Karpas-422 (cell line): ENCODE measurements at regions not wholly inside any gene's neighbourhood (a gene's known extent, or its start where the extent isn't known, plus 50 kb on each side); places are given as distances from the start of the nearest gene placed in this dataset.
A peak's percentile ranks its signal among the peaks of the same experiment; 100 is the strongest.
"Not testable (repeated sequence)": the region's sequence is repeated elsewhere in the genome, so short reads cannot be mapped to it uniquely, and the experiment has no call there.

Source experiments
- DNase-seq: peaks from one replicate; pipeline ENCODE4 v3.0.0-alpha.2; 2015
- H2AFZ ChIP-seq: fragments of 200-600 bp; sonication (generic); 2 replicates; pipeline ENCODE4 v1.6.1; 2014; ENCODE audit warnings: antibody characterized with exemption, low read length, mixed read lengths
- H3K27ac ChIP-seq: fragments of 200-600 bp; sonication (generic); 2 replicates; pipeline ENCODE4 v1.5.1; 2014; ENCODE audit warnings: mild to moderate bottlenecking, low read length, moderate library complexity
- H3K27me3 ChIP-seq: fragments of 200-600 bp; sonication (generic); 2 replicates; pipeline ENCODE4 v1.6.1; 2014; ENCODE audit warnings: low read length, mixed read lengths
- H3K36me3 ChIP-seq: fragments of 200-600 bp; sonication (generic); 2 replicates; pipeline ENCODE4 v1.6.1; 2014; ENCODE audit warnings: low read length, mixed read lengths; ENCODE audit not compliant: insufficient read depth
- H3K4me1 ChIP-seq: fragments of 200-600 bp; sonication (generic); 2 replicates; pipeline ENCODE4 v1.6.1; 2014; ENCODE audit warnings: mild to moderate bottlenecking, low read length, mixed read lengths
- H3K4me2 ChIP-seq: fragments of 200-600 bp; sonication (generic); 2 replicates; pipeline ENCODE4 v1.6.1; 2014; ENCODE audit warnings: low read length, low read depth, mild to moderate bottlenecking; ENCODE audit not compliant: poor library complexity, severe bottlenecking
- H3K4me3 ChIP-seq: fragments of 200-600 bp; sonication (generic); 2 replicates; pipeline ENCODE4 v1.5.1; 2014; ENCODE audit warnings: mild to moderate bottlenecking, antibody characterized with exemption, low read length, mixed read lengths
- H3K79me2 ChIP-seq: fragments of 200-600 bp; sonication (generic); 2 replicates; pipeline ENCODE4 v1.6.1; 2014; ENCODE audit warnings: mild to moderate bottlenecking, low read length, mixed read lengths
- H3K9ac ChIP-seq: fragments of 200-600 bp; sonication (generic); 2 replicates; pipeline ENCODE4 v1.6.0; 2014; ENCODE audit warnings: low read length
- H3K9me2 ChIP-seq: fragments of 200-600 bp; sonication (generic), shearing (Covaris generic); replicated peaks from 2 replicates; pipeline ENCODE4 v1.6.0; 2014; ENCODE audit warnings: mild to moderate bottlenecking, low read length, moderate library complexity; ENCODE audit not compliant: insufficient read depth
- H3K9me3 ChIP-seq: fragments of 300-700, 200-600 bp; sonication (generic); 2 replicates; pipeline ENCODE4 v1.6.1; 2014; ENCODE audit warnings: low read length, mixed read lengths
- H4K20me1 ChIP-seq: fragments of 200-600 bp; sonication (generic); 2 replicates; pipeline ENCODE4 v1.6.1; 2014; ENCODE audit warnings: mild to moderate bottlenecking, antibody characterized with exemption, low read length, low read depth; ENCODE audit not compliant: insufficient read depth

DNA sequence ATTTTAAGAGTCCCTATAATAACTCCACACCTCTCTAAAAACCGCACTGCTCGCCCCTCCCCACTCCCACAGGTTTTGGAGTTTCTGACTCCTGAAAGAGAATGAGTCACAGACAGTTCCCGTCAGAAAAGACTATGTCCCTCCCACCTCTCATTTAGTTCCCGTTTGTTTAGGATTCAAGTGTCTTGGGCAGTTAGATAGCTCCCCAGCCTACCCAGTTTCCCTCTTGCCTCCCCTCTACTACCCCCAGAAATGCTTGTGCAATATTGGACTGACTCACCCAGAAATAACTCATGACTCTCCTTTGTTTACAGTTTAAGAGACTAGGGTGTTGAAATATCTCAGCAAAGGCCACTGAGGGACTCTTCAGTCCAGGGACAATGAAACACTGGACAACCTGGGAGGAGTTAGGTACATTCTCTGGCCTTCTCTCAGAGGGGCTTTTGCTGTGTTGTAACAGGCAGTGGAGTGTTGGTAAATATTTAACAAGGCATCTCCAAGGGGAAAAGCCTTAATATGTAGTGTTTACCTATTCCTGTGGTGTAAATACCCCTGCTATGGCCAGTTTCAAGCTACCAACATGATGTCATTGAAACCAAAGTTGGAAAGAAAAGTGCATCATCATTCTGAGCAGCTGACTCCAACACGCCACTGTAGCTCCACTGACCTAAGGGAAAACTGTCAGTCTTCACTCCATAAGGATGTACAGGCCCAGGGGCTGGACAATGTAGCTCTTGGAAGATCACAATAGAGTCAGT, 96.1 kb upstream of the CHD2 start:
- Histone ChIP-seq H3K9me3 (no peaks in the 10 kb centered on the region), H4K20me1 (no peaks in the 10 kb centered on the region), H3K79me2 (no peaks in the 10 kb centered on the region), H3K9ac (no peak overlapping the region), H3K36me3 (no peaks in the 10 kb centered on the region), H3K4me3 (no peak overlapping the region), H3K4me1 (peaks cover 12% of the 10 kb centered on the region), H3K4me2 (no peak overlapping the region), H3K27ac (no peak overlapping the region), H2AFZ (no peak overlapping the region), H3K27me3 (no peaks in the 10 kb centered on the region), H3K9me2 (no peaks in the 10 kb centered on the region)
- DNase-seq, result no peak

DNA sequence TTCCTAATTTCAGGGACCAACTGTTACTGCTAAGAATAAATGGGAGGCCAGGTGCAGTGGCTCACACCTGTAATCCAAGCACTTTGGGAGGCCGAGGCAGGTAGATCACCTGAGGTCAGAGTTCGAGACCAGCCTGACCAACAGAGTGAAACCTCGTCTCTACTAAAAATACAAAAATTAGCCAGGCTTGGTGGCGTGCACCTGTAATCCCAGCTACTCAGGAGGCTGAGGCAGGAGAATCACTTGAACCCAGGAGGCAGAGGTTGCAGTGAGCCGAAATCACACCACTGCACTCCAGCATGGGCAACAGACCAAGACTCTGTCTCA, 95.6 kb upstream of the CHD2 start:
- H3K4me1 ChIP-seq, result peaks cover 14% of the 10 kb centered on the region
- not testable (repeated sequence) for H3K4me2 ChIP-seq, H3K36me3 ChIP-seq, H3K27me3 ChIP-seq, H3K9ac ChIP-seq, H3K9me2 ChIP-seq, H3K9me3 ChIP-seq, DNase-seq, H3K27ac ChIP-seq, H4K20me1 ChIP-seq, H2AFZ ChIP-seq, H3K79me2 ChIP-seq, H3K4me3 ChIP-seq

DNA sequence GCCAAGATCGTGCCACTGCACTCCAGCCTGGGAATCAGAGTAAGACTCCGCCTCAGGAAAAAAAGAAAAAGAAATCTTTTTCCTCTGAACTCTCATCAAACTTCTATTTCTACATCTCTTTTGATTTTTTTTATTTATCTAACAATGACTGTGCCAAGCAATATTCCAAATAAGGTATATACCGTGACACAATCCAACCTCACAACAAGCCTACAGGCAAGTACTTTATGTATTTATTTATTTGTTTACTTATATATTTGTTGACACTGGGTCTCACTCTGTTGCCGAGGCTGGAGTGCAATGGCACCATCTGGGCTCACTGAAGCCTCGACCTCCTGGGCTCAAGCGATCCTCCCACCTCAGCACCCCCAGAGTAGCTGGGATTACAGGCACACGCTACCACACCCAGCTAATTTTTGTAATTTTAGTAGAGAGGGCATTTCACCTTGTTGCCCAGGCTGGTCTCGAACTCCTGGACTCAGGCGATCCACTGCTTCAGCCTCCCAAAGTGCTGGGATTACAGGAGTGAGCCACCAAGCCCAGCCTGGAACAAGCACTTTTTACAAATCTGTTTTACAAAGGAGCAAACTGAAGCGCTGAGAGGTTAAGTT, 94.9 kb upstream of the CHD2 start:
- Histone ChIP-seq H3K9ac (no peak overlapping the region), H3K27ac (no peak overlapping the region)

DNA sequence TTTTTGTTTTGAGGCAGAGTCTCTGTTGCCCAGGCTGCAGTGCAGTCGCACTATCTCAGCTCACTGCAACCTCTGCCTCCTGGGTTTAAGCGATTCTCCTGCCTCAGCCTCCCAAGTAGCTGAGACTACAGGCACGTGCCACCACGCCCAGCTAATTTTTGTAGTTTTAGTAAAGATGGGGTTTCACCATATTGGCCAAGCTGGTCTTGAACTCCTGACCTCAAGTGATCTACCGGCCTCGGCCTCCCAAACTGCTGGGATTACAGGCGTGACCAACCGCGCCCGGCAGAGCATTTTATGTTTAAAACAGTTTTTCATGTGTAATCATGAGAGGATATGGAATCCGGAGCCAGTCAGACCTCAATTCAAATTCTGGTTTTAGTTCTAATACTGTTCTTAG, 94.0 kb upstream of the CHD2 start:
- not testable (repeated sequence) for H3K4me2 ChIP-seq, DNase-seq, H3K9me3 ChIP-seq, H2AFZ ChIP-seq, H3K79me2 ChIP-seq, H3K9ac ChIP-seq, H3K36me3 ChIP-seq, H3K27me3 ChIP-seq, H3K9me2 ChIP-seq, H3K4me3 ChIP-seq, H4K20me1 ChIP-seq, H3K27ac ChIP-seq
- H3K4me1 ChIP-seq, result peaks cover 30% of the 10 kb centered on the region

More for the DNA sequence above, 94.9 kb upstream of the CHD2 start:
- Histone ChIP-seq H2AFZ (no peak overlapping the region), H3K27me3 (no peaks in the 10 kb centered on the region), H3K79me2 (no peaks in the 10 kb centered on the region), H3K9me3 (no peaks in the 10 kb centered on the region), H3K9me2 (no peaks in the 10 kb centered on the region), H3K4me1 (peaks cover 20% of the 10 kb centered on the region), H3K4me3 (no peak overlapping the region), H3K4me2 (no peak overlapping the region), H4K20me1 (no peaks in the 10 kb centered on the region), H3K36me3 (no peaks in the 10 kb centered on the region)
- DNase-seq, result no peak

DNA sequence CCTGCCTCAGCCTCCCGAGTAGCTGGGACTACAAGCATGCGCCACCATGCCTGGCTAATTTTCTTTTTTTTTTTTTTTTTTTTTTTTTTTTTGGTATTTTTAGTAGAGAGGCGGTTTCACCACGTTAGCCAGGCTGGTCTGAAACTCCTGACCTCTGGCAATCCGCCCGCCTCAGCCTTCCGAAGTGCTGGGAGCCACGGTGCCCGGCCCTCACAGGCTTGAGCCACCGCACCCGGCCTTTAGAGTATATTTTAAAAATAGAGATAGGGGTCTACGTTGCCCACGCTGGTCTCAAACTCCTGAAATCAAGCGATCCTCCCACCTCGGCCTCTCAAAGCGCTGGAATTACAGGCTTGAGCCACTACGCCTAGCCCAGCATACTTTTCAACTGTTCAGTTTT, 93.4 kb upstream of the CHD2 start:
- Histone ChIP-seq H2AFZ (no peak overlapping the region), H3K4me1 (peaks cover 36% of the 10 kb centered on the region), H4K20me1 (no peaks in the 10 kb centered on the region), H3K4me3 (no peak overlapping the region), H3K9me3 (no peaks in the 10 kb centered on the region), H3K9ac (no peak overlapping the region), H3K36me3 (no peaks in the 10 kb centered on the region), H3K9me2 (no peaks in the 10 kb centered on the region), H3K4me2 (no peak overlapping the region), H3K79me2 (no peaks in the 10 kb centered on the region), H3K27ac (no peak overlapping the region), H3K27me3 (no peaks in the 10 kb centered on the region)
- no peak for DNase-seq

DNA sequence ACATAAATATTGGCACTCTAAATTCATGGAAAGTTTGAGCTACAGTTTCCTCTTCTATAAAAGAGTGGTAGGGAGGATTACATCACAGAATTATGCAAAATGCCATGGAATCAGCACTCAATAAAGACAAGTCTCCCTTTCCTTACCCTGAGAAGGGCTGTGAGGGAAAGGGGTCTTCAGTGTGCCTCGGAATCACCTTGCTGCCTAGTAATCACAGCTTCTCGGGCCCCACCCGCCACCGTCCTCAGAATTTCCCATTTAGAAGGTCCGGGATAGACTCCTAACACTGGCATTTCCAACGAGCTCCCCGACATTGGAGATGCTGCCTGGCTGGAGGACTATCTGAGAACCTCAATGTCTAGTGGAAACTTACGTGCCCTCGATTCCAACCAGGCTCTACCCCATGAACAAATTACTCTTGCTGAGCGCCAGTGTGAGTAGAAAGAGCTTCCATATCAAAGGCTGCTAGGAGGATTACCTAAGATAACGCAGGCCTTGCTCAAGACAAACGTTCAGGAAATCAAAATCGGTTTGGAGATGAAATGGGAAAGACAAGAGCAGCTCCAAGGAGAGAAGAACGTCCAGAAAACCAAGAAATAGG, 92.1 kb upstream of the CHD2 start:
- no peaks in the 10 kb centered on the region for H3K27me3 ChIP-seq
- no peaks in the 10 kb centered on the region for H3K79me2 ChIP-seq
- no peaks in the 10 kb centered on the region for H3K36me3 ChIP-seq
- no peaks in the 10 kb centered on the region for H3K9me3 ChIP-seq
- peak overlapping the region; percentile 71 for H3K9ac ChIP-seq
- no peaks in the 10 kb centered on the region for H4K20me1 ChIP-seq
- peak overlapping the region; percentile 49; the same call in 1 of the 2 replicates for H2AFZ ChIP-seq
- DNase-seq, result peak; percentile 56
- peak overlapping the region; percentile 78 for H3K4me2 ChIP-seq
- peak overlapping the region; percentile 67 for H3K4me3 ChIP-seq
- H3K4me1 ChIP-seq, result peaks cover 36% of the 10 kb centered on the region
- H3K9me2 ChIP-seq, result no peaks in the 10 kb centered on the region
- H3K27ac ChIP-seq, result no peak overlapping the region

DNA sequence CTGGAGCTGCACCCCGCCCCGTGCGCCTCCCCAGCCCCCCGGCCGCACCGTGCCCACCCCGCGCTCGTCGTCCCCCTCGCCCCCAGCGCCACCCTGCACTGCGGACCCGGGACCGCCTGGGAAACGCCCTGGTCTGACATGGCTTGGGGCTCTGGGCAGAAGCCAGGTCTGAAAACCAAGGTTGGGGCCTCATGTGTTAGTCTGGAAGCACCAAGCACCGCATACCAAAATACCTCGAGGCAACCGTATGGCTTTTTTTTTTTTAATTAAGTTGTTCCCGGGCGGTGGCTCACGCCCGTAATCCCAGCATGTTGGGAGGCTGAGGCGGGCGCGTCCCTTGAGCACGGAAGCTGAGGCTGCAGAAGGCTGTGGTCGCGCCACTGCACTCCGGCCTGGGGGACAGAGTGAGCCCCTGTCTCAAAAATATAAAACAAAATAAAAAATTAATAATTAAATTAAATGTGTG, 91.5 kb upstream of the CHD2 start:
- no peaks in the 10 kb centered on the region for H3K79me2 ChIP-seq
- H3K36me3 ChIP-seq, result no peaks in the 10 kb centered on the region
- H3K27me3 ChIP-seq, result no peaks in the 10 kb centered on the region
- peaks cover 36% of the 10 kb centered on the region for H3K4me1 ChIP-seq
- peak; percentile 77 for DNase-seq
- no peaks in the 10 kb centered on the region for H3K9me3 ChIP-seq
- peak overlapping the region; percentile 78 for H3K4me2 ChIP-seq
- peak overlapping the region; percentile 67 for H3K4me3 ChIP-seq
- no peaks in the 10 kb centered on the region for H4K20me1 ChIP-seq
- H3K9me2 ChIP-seq, result no peaks in the 10 kb centered on the region
- H3K9ac ChIP-seq, result peak overlapping the region; percentile 71
- H2AFZ ChIP-seq, result 0 out of 2 replicates have a peak overlapping the region, but pooled peaks have one; percentile 69
- peak overlapping the region; percentile 66 for H3K27ac ChIP-seq

DNA sequence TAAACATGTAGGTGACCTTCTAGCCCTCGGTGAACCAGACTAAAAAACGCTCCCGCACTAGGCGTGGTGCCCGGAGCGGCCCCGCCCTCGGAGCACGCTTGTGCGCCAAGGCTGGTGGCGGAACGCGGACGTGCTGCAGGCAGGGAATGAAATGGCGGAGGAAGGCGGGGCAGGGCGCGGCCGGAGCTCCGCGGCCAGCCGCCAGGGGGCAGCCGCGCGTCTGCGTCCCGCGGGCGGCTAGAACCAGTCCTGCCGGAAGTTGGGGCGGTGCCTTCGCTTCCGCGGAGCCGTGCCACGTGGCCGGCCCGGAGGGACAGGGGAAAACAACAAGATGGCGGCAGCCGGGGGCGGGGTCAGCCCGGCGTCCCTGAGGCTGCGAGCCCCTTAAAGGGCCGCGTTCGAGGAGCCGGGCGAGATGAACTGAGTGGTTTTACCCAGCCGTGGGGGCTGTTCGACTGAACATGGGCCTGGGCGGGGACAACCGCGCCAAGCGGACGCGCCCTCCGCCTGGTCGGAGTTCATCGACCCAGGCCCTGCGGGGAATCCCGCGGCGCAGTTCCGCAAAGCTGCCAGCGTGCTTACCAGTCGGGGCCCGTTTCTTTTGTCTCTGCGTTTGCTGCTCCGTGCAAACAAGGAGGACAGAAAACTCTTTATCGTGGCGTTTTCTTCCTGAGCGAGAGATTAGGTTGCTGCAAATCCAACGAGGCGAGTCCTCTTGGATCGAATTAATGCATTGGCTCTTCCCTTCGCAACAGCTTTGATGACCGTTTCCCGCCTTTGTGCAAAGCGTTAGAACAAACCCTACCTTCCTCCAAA, 90.9 kb upstream of the CHD2 start:
- DNase-seq, result peak; percentile 99
- H3K9ac ChIP-seq, result peak overlapping the region; percentile 91
- H3K9me3 ChIP-seq, result no peaks in the 10 kb centered on the region
- H3K27me3 ChIP-seq, result no peaks in the 10 kb centered on the region
- peak overlapping the region; percentile 49; the same call in 1 of the 2 replicates for H2AFZ ChIP-seq
- no peaks in the 10 kb centered on the region for H4K20me1 ChIP-seq
- H3K4me3 ChIP-seq, result peak overlapping the region; percentile 77
- H3K9me2 ChIP-seq, result no peaks in the 10 kb centered on the region
- peak overlapping the region; percentile 97 for H3K4me2 ChIP-seq
- peak overlapping the region; percentile 98 for H3K27ac ChIP-seq
- no peaks in the 10 kb centered on the region for H3K79me2 ChIP-seq
- H3K36me3 ChIP-seq, result no peaks in the 10 kb centered on the region
- H3K4me1 ChIP-seq, result peaks cover 36% of the 10 kb centered on the region
